Activated CD4-positive, alpha-beta T cell treated with anti-CD3 and anti-CD28 coated beads, Interleukin-2, amount 50 U/mL, for 1 hour (primary cell): ENCODE measurements at regions not wholly inside any gene's neighbourhood (a gene's known extent, or its start where the extent isn't known, plus 50 kb on each side); places are given as distances from the start of the nearest gene placed in this dataset.
A peak's percentile ranks its signal among the peaks of the same experiment; 100 is the strongest.

Experiments used
- DNase-seq: peaks from one replicate; pipeline ENCODE4 v3.0.0-alpha.2; 2020

DNA sequence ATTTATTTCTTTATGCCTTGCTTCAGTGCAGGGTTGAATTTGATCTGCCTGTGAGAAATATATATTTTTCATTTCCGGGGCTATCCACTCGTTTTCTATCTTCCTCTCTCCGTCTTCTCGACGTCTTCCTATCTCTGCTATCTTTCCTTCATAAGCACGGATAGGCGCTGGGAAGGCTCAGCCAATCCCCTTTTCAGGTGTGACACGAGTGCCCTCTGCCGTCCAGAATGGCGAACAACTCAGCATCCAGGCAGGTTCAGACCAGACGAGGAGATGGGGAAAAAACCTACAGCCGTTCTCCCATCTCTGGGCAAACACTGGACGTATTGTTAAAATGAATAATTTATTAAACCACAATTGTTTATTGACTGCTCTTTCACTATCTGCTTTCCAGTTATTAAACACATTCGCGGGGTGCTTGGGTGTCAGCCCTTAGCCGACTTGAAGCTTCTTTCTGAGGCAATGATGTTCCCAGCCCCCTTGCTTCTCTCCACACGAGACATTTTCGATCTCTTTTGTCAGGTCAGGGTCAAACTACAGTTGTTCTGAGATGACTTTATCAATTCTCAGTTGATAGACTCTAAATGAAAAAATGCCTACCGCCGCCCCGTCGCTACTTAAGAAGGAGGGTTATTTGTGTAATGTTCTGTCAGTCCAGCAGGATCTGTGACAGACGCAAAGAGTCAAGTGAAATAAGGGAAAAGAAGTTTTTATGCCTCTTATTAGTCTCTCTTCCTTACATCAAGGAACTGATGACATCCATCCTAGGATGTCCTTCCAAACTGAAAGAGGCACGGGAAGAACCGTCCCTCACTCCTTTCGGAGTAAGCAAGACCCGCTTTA, 96.3 kb upstream of the NOCT start:
- DNase-seq: peak; percentile 30

DNA sequence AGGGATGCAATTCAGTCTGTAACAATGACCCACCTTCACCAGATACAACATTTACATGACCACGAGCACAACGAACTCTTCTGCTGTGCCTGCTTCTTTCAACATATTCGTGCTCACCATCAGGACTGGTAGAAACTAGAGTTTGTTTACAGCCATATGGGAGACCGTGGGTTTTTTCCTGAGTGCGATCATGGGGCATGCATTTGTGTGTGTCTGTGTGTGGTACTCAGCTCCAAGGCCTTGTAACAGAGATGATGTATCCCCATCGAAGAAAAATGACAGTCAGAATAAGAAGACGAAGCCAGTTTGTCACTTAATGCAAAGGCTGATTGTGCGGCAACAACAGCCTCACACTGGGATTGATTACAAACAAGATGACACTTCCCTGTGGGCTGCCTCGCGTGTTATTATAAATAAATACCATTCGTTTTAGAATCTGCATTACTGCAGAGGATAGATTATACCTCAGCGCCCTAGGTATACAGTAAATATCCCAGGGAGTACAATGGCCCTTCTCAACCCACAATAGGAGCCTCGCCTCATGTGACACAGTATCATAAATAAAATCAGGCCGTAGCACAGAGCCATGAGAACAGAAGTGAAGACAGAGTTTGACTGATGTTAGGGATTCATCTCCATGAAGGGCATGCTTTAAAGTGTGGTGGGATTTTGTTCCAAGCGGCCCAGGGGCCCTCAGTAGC, 97.3 kb upstream of the NOCT start:
- DNase-seq: no peak

DNA sequence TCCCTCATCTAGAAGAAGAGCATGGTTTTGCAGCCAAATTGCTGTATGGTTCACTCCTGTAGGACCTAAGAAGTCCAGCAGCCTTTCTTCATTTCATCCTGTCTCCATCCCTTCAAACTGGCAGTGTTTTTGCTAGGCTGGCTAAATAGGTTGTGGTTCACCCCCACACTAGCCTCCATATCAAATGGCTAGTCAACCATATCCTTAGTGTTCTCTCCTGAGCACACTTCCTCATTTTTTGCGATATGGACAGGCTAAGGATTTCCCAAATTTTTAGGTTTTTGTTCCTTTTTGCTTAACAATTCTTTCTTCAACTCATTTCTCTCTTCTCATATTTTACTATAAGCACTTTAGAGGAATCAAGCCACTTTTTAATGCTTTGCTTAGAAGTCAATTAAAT, 98.8 kb upstream of the NOCT start:
- no peak for DNase-seq

DNA sequence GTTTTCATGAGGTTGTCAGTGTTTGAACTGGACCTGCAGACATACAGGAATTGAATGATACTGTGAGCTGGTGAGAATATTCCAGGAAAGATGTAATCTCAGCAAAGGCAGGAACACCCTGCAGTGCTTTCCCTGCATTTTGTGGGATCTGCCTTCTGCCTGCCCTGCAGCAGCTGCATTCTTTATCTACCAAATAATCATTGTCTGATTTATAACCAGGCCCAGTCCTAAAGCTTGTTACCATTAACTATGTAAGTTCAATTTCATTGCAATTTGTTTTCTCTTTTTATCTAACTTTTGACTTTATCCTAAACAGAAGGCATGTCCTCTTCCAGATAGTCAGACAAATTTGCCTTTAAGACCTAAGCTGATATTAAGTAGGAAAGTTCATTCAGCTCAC, 99.8 kb upstream of the NOCT start:
- no peak for DNase-seq

DNA sequence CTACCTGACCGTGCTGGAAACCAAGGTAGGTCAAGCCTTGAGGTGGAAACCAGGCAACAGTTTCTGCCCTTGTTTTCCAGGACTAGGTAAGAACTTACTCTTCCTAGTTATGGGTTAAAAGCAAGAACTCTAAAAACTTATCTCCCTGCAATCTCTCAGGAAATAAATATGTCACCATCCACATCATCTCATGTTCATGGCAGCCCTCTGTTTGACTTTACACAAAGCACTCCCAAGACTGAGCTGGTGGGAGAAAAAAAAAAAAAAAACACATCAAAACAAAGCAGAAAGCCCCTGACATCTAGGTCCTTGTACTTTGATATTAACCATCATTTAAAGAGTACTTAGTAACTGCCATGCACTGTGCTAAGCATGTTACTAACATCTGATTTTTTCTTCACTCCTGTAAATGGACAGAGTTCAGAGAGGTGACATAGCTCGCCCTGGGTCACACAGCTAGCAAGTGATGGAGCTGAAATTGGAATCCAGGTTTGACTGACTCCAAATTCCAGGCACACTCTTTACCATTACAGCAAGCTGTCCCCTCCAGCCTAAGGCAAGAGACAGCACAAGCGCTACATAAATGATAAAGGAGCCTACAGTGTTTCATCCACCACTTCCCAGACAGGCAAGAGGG, 102.8 kb upstream of the NOCT start:
- DNase-seq: no peak

DNA sequence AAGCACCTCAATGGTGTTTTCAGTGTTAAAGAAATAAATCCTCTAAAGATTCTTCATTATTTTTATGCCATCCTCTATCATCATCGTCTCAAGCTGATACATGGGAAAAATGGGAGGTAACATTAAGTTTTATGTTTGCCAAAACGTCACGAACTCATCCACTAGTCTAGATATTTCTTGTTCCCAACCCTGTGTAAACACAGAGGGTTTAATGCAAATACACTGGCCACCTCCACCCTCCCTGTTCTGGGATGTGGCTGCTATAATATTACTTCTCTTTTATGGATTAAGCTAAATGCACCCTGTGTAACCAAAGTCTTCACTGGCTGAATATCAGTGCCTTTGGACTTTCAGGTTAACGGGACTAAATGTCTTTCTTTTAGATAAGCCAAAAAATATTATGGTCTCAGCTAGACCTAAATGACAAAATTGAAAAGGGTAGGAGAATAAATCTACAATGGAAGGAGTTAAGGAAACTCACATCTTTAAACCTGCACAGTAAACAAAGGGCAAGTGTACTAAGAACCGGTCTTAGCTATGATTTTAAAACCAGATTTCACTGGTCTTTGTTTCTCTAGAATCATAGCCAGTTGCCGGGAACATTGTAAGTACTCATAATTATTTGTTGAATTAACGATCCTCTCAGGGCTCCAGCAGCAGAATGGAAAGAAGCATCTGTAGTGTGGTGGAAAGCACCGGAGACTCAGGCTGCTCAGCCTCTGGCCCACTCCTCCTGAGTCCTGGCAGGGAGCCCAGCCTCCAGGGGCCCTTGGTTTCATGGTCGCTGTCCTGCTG, 103.5 kb upstream of the NOCT start:
- DNase-seq: no peak

DNA sequence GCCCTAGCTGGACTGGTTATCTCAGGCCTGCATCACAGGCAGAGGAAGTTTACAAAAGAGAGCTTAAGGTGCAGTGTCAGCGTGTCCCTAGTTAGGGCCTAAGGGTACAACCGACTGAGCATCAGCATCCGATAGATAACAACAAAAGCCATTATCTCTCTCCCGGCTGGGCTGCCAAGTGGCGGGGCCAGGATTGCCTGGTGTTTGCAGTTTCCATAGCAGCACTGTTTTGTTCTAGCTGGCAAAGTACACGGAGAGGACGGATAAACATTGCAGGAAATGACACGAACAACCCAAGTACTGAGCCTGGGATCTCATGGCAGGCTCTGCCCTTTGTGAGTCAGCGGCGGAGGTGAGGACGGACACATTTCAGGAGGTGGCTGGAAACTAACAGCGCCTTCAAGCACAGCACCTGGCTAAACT, 104.7 kb upstream of the NOCT start:
- DNase-seq: no peak

DNA sequence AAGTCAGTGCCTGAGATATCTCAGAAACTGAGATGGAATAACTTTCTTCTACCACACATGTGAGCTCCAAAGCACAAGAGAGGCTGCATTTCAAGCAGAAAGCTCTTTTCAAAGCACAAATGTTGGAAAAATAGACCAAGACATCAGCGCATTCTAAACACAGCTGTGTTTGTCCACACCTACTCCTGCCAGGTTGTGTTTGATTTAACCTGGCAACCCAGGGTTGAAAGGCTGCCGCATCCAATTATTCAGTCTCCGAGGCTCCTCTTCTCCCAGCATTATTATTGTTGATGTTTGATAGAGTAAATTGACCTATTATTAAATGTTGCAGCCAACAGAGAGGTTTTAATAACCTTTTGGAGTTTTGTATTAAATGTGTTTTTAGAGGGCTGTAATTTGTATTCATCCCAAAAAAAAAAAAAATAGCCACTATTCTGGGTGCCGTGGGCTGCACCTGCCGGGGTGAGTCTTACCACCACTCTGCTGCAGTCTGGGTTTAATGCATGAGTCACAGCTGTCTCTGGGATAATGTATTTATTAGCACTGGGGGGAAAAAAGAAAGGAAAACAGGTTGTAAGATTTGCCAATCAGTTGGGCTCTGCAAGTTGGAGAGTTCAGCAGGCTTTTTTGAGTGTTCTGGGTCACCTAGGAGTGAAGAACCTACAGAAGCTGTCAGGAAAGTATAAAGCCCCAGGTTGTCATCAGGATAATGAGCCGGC, 105.2 kb upstream of the NOCT start:
- no peak for DNase-seq

DNA sequence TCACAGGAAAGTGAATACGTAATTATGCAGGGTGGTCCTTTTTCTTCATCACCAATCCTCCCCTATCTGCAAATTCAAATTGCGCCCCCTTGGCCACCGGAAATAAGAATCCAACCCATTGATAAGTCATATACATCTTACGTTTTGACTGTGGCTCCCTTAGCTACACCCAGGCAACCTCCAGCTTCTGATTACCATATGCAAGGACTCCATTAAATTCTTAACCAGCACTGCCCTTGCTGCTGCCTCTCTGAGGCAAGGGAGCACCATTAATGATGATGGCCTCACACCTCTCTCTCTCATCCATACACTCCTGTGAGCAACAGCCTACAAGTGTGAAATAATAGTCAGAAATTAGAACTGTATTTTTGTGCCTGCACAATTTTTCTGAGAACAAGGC, 106.0 kb upstream of the NOCT start:
- no peak for DNase-seq

DNA sequence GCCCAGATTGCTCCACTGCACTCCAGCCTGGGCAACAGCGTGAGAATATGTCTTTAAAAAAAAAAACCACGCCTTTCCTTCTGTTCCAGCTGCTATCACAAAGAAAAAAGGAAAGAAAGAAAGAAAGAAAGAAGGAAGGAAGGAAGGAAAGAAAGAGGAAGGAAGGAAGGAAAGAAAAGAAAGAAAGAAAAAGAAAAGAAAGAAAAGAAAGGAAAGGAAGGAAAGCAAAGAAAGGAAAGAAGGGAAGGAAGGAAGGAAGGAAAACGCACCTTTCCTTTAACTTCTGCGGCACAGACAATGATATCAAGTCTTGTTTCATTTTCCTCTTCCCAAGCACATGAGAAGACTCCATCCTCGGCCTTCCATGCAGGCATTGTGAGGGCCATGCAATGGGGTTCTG, 107.4 kb upstream of the NOCT start:
- DNase-seq: no peak

DNA sequence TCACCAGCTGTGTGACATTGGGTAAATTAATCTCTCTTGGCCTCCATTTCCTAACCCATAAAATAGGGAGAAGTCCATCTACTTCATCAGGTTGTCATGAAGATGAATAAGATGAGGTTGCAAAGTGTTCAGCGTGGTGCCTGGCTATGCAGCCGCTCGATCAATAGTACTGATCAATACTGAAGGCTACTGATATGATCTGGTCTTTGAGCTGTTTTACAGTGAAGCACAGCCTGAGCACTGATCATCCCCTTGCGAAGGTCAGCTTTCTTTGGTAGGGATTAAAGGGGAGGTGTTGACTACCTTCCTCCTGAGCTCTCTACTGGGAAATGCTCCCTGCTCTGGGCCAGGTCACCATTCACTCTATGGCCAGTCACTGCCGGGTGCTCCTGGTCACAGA, 108.4 kb upstream of the NOCT start:
- no peak for DNase-seq

DNA sequence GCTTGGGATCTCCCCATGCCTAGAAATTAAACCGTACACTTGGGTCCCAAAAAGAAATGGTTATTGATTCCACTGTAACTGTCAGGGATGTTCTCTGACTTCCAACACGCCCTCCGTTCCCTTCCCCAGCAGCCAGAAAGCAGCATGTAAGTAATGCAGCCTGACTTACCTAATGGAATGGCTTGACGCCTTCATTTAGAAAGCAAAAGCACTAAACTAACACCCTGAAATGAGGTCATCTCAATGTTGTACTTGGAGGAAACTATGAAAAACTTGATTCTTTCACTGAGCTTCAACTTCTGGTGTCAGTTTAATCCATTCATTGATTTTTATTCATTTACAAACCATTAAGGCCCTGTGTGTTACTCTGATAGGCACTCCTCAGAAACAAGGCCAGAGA, 110.8 kb upstream of the NOCT start:
- no peak for DNase-seq

DNA sequence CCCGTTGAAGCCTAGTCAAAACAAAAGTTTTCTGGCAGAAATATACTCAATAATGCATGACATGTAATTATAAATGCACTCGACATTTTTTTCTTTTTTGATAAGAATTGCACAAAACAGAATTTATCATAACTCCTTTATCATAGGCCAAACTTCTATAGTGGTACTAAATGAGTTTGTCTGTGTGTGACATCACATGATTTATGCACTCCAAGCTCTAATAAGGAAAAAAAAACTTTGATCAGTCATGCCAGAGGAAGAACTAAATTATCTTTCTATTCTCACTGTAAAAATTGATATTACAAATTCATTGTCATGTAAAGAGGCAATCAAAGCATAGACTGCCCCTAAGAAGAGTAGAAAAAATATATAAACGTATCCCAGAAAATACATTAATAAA, 112.4 kb upstream of the NOCT start:
- DNase-seq: no peak

DNA sequence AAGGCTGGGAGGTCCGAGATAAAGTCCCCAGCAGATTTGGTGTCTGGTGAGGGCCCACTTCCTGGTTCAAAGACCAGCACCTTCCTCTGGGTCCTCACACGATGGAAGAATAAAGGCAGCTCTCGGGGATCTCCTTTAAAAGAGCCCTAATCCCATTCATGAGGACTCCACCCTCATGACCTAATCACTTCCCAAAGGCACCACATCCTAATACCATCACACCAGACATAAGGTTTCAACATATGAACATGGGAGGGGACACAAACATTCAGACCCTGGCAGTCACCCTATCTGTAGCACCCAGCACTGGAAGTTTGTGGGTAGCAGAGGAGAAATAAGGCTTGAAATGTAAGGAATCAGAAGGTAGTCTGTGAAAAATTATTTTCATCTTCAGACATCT, 112.9 kb upstream of the NOCT start:
- DNase-seq: no peak

DNA sequence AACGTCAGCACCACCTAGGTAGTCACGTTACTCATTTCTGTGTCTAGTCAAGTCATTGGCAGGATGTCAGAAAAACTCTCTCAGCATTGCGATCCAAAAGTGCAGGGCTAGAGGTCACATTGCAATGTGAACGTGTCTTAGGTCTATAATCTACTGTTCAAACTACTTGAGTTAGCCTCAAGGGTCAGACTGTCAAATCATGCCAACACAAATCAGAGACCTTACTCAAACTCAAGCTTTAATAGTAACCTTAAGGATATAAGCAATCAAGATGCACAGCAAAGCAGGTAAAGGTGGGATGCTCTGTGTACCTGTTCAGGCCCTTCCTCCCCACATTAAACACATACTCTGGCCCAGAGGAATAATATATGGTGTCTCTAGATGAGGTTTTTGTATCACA, 114.4 kb upstream of the NOCT start:
- DNase-seq: no peak

DNA sequence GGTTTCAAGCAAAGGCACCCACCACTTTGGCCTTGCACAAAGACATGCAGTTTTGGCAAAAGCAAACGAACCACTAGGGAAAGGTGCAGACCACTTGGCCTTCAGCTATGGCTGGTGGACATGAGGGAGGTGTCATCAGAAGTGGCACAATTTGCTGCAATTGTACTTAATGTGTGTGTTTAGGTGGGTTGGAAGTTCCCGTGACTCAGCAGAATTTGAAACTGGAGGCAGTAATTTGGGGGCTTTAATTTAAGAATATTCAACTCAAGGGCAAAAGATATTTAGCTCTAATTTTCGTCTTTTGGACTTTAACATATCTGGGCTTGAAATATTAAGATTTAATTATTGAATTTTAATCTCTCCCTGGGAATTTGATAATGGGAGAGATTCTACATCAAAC, 115.6 kb upstream of the NOCT start:
- DNase-seq: no peak

DNA sequence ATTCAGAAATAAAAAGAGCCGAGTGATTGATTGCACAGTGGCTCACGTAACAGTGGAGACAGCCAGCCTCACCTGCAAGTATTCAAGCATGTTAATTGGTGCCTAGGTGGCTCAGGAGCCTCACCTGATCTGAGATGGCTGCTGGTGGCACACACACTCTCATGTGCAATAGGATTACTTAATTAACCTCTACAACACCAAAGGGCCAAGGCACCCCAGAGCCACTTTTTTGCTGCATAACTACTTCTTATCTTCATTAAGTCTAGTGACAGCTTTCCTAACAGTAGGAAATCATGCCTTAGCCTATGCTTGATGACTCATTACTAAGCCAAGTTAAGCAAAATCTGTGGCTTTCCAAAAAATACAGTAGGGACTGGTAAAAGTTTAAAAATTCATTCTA, 117.3 kb upstream of the NOCT start:
- no peak for DNase-seq

DNA sequence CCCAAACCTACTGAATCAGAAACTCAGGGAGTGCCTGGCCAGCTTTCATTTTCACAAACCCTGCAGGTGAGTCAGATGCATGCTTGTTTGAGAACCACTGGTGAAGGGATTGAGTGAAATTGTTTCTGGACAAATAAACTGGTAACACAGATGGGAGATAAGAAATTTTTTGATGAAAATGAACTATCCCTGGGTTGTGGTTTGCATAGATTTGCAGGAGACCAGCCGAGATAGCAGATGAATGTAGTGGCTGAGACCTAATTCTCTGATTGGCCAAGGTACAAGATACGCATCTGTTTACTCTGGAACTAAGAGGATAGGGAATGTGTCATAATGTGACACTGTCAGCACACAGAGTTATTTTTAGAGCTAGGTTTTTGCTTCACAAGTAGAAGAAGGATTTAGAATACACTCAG, 117.8 kb upstream of the NOCT start:
- DNase-seq: no peak

DNA sequence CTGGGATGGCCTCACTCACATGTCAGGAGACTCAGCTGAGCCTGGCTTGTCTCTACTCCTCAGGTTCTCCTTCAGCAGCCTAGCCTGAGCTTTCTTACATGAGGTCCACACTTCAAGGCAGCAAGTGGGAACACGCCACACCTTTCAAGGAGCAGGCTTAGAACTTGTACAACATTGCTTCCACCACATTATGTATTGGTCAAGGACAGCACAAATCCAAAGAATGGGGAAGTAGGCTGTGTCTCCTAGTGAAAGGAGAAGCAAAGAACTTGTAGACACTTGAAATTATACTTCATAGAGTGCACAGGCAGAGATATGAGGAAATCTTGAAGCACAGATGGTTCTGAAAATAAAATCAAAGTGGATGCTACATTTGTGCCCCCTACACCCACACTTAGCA, 120.9 kb upstream of the NOCT start:
- no peak for DNase-seq

DNA sequence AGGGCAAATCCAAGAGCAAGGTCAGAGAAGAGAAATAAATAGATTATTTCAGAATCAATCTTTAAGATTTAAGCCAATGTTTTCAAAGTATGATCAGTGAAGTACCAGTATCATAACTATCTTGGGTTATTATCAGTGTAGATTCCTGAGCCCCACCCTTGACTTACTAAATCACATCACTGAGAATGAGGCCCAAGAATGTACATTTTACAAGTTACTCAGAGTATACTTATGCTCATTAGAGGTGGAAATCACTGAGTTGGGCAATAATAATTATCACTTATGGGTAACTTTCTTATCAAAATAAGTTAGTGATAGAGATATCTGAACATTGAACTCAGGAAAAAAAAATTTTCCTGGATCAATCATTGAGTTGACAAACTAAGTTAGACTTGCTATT, 121.6 kb upstream of the NOCT start:
- DNase-seq: no peak

DNA sequence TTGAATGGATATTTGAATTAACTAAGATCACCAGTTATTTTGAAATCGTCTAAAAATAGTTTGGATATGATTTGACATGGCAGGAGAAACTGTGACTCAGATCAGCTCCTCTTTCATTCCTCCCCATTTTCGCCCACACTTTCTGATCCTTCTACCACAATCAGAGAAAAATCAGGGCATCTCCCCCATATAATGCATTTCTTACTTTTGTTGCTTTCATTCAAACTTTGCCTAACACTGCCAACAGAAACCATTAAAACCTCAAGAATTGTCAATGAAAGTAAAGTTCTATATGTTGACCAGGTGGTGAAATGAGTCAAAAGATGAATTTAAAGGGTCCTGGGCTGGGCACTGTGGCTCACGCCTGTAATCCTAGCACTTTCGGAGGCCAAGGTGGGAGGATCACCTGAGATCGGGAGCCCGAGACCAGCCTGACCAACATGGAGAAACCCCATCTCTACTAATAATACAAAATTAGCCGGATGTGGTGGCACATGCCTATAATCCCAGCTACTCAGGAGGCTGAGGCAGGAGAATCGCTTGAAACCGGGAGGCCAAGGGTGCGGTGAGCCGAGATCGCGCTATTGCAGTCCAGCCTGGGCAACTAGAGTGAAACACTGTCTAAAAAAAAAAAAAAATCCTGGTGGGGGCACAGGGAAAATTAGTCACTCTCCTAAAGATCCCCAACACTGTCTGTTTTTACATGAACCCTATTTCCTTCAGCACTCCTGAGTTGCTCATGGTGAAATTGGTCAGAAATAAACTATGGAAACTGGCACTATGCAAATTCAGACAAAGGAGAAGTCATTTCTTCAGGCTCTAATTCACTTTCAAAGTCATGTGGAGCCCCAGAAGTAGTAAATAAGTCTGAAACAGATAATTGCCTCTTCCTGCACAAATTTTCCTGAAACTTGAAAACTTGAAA, 122.8 kb upstream of the NOCT start:
- no peak for DNase-seq

DNA sequence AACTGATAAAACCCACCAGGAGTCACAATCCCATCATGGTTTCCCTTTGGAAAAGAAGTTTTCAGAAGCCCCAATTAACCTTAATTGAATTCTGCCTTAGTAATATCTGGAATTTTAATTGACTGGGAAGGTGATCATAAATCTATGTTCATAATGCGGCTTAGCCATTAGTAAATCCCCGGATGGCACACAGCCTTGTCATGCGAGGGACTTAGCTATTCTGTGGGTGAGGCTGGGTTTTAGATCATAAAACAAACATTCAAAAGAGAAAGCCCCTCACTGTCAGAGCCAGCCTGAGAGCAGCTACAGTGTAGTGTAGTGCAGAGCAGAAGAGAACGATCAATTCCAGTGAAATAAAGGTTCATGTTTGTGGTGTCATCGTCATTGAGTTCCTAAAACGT, 124.0 kb upstream of the NOCT start:
- DNase-seq: no peak
